ENCODE measurements at regions not wholly inside any gene's neighbourhood (a gene's known extent, or its start where the extent isn't known, plus 50 kb on each side); places are given as distances from the start of the nearest gene placed in this dataset.

- TF ChIP-seq ARID4B (CRISPR knock-in tag; IDR thresholded peaks at IDR 0.05; ENCODE audit: borderline replicate concordance) (no peak), MYBL2 (CRISPR knock-in tag; IDR thresholded peaks at IDR 0.05) (no peak), AR (CRISPR knock-in tag; IDR thresholded peaks at IDR 0.05) (no peak), ESRRA (CRISPR knock-in tag; IDR thresholded peaks at IDR 0.05; ENCODE audit: borderline replicate concordance) (no peak)
Measured at GRCh38 chr6:165725201-165725600, 62.2 kb upstream of the PDE10A start (continued).

GRCh38 chr6:165723326-165723725, 60.3 kb upstream of the PDE10A start:
- ChIA-PET CTCF (interaction anchor here (4.0 kb wide), 1 partner anchor 127 kb away, joined by 20 read pairs; no protein-coding TSS in a partner anchor), POLR2A (interaction anchor here (0.7 kb wide), 1 partner anchor 68 kb away, joined by 3 read pairs; no protein-coding TSS in a partner anchor)
- no peaks in the 10 kb centered on the region for H3K9me3 Mint-ChIP-seq
- no peak overlapping the region for H3K27ac Mint-ChIP-seq
- no peak overlapping the region for H3K4me3 Mint-ChIP-seq
- peaks cover 10% of the 10 kb centered on the region for H3K4me1 Mint-ChIP-seq
- no peaks in the 10 kb centered on the region; the same call in 1 of the 2 replicates for H3K27me3 Mint-ChIP-seq (ENCODE audit: low read depth)
- ATAC-seq (no peak), DNase-seq (ENCODE audit: low spot score) (no peak)
- no peaks in the 10 kb centered on the region for H3K36me3 Mint-ChIP-seq
- TF ChIP-seq GRHL2 (CRISPR knock-in tag; IDR thresholded peaks at IDR 0.05; ENCODE audit: insufficient replicate concordance, severe bottlenecking) (no peak), ESRRA (CRISPR knock-in tag; IDR thresholded peaks at IDR 0.05; ENCODE audit: borderline replicate concordance) (no peak), ZBTB43 (CRISPR knock-in tag; IDR thresholded peaks at IDR 0.05) (no peak), SMAD4 (CRISPR knock-in tag; IDR thresholded peaks at IDR 0.05) (no peak), MLX (CRISPR knock-in tag; IDR thresholded peaks at IDR 0.05) (no peak), ZNF532 (CRISPR knock-in tag; IDR thresholded peaks at IDR 0.05; ENCODE audit: borderline replicate concordance) (no peak), KAT7 (CRISPR knock-in tag; IDR thresholded peaks at IDR 0.05; ENCODE audit: borderline replicate concordance) (no peak), AFF4 (CRISPR knock-in tag; IDR thresholded peaks at IDR 0.05; ENCODE audit: borderline replicate concordance) (no peak), ZMAT4 (CRISPR knock-in tag; IDR thresholded peaks at IDR 0.05) (no peak), MAX (CRISPR knock-in tag; IDR thresholded peaks at IDR 0.05) (no peak), ATF6 (CRISPR knock-in tag; IDR thresholded peaks at IDR 0.05) (no peak)
